PFSK-1 (cell line): ENCODE measurements at regions not wholly inside any gene's neighbourhood (a gene's known extent, or its start where the extent isn't known, plus 50 kb on each side); places are given as distances from the start of the nearest gene placed in this dataset.

Experiments used
- FOXP2 ChIP-seq: optimal IDR thresholded peaks from 2 replicates; pipeline ENCODE3; 2011; ENCODE audit warnings: borderline replicate concordance, control low read depth, inconsistent platforms; ENCODE audit not compliant: insufficient read depth; ENCODE audit errors: extremely low read length, extremely low read depth
- POLR2AphosphoS5 ChIP-seq: IDR thresholded peaks from 2 replicates; pipeline ENCODE4 v1.6.1; 2012; ENCODE audit warnings: low read depth, mild to moderate bottlenecking, control low read depth, low read length, moderate library complexity
- SIN3A ChIP-seq: IDR thresholded peaks from 2 replicates; pipeline ENCODE4 v1.6.1; 2012; ENCODE audit warnings: mild to moderate bottlenecking, low read length, moderate library complexity, borderline replicate concordance; ENCODE audit not compliant: insufficient read depth
- TAF1 ChIP-seq: IDR thresholded peaks from 2 replicates; pipeline ENCODE4 v1.6.1; 2012; ENCODE audit warnings: low read length, control low read depth, borderline replicate concordance; ENCODE audit not compliant: insufficient read depth
- TF ChIP-seq, protein P1 (sequence below), 2 experiments: IDR thresholded peaks; 2 replicates each; pipeline versions ENCODE4 v1.6.1 to v1.8.0; 2011 to 2012; ENCODE audit warnings: low read depth in 2 of 2, low read length in 2 of 2, control low read depth in 1 of 2, inconsistent platforms in 1 of 2, mild to moderate bottlenecking in 1 of 2, moderate library complexity in 1 of 2; ENCODE audit not compliant: insufficient read depth in 1 of 2

DNA sequence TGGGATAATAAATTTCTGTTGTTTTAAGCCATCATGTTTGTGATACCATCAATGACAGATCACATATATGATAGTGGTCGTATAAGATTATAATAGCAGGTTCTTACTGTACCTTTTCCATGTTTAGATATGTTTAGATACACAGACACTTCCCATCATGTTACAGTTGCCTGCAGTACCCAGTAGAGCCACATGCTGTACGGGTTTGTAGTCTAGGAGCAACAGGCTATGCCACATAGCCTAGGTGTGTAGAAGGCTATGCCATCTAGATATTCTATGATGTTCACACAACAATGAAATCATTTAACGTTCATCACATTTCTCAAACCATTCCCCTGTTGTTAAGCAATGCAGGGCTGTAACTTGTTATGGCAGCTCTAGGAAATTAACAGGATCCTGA, 132.9 kb upstream of the SH3BP4 start:
- TF ChIP-seq SIN3A (no peak), FOXP2 (no peak), POLR2AphosphoS5 (no peak)
- TF ChIP-seq, protein P1, sequence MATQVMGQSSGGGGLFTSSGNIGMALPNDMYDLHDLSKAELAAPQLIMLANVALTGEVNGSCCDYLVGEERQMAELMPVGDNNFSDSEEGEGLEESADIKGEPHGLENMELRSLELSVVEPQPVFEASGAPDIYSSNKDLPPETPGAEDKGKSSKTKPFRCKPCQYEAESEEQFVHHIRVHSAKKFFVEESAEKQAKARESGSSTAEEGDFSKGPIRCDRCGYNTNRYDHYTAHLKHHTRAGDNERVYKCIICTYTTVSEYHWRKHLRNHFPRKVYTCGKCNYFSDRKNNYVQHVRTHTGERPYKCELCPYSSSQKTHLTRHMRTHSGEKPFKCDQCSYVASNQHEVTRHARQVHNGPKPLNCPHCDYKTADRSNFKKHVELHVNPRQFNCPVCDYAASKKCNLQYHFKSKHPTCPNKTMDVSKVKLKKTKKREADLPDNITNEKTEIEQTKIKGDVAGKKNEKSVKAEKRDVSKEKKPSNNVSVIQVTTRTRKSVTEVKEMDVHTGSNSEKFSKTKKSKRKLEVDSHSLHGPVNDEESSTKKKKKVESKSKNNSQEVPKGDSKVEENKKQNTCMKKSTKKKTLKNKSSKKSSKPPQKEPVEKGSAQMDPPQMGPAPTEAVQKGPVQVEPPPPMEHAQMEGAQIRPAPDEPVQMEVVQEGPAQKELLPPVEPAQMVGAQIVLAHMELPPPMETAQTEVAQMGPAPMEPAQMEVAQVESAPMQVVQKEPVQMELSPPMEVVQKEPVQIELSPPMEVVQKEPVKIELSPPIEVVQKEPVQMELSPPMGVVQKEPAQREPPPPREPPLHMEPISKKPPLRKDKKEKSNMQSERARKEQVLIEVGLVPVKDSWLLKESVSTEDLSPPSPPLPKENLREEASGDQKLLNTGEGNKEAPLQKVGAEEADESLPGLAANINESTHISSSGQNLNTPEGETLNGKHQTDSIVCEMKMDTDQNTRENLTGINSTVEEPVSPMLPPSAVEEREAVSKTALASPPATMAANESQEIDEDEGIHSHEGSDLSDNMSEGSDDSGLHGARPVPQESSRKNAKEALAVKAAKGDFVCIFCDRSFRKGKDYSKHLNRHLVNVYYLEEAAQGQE (IDR thresholded peaks at IDR 0.05; ENCODE audit: insufficient read depth in 1 of 2, low read depth in 2 of 2, low read length in 2 of 2), result no peak

DNA sequence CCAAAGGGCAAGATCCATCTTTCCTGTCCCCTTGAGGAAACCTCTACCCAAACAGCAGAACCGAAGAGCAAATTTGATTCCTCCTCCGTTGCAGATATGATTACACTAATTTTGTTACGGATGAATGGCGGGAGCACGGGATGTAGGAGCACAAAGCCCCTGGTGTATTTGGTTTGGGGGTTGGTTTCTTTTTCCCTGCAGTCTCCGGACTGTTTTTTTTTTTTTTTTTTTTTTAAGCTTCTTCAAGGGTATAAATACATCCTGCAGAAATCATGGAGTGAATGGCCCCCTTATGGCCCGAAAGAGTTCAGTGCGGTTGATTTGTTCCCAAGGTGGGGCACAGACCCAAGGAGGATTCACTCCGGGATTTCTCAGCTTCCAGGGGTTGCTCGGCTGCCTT, 135.3 kb upstream of the SH3BP4 start:
- TF ChIP-seq TAF1, result no peak
- TF ChIP-seq POLR2AphosphoS5, result no peak
- no peak for TF ChIP-seq SIN3A
- TF ChIP-seq, protein P1 (IDR thresholded peaks at IDR 0.05; ENCODE audit: insufficient read depth in 1 of 2, low read depth in 2 of 2, low read length in 2 of 2), result no peak
- TF ChIP-seq FOXP2, result no peak

DNA sequence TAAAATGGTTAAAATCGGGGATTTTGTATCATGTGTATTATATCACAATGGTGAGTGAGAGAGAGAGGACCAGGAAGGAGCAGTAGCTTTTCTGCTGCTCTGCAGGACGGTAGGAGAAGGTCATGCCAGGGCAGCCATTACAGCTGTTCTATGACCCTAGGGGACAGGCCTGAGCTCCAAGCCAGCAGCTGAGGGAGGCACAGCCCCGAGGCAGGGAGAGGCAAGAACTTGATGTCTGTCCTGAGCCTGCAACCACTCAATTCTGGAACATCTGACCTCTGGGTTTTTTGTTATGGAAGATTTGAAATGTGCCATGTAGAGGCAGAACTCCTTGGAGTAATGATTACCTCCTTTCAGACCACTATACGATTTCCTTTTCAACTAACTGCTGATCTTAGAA, 135.8 kb upstream of the SH3BP4 start:
- TF ChIP-seq FOXP2 (no peak), SIN3A (no peak), POLR2AphosphoS5 (no peak), TAF1 (no peak)
- TF ChIP-seq, protein P1 (IDR thresholded peaks at IDR 0.05; ENCODE audit: insufficient read depth in 1 of 2, low read depth in 2 of 2, low read length in 2 of 2), result no peak

GRCh38 chr2:234814374-234814773, 137.4 kb upstream of the SH3BP4 start:
- TF ChIP-seq SIN3A, result no peak
- TF ChIP-seq FOXP2, result no peak
- TF ChIP-seq POLR2AphosphoS5, result no peak
- TF ChIP-seq, protein P1 (IDR thresholded peaks at IDR 0.05; ENCODE audit: insufficient read depth in 1 of 2, low read depth in 2 of 2, low read length in 2 of 2), result no peak
- TF ChIP-seq TAF1, result no peak

DNA sequence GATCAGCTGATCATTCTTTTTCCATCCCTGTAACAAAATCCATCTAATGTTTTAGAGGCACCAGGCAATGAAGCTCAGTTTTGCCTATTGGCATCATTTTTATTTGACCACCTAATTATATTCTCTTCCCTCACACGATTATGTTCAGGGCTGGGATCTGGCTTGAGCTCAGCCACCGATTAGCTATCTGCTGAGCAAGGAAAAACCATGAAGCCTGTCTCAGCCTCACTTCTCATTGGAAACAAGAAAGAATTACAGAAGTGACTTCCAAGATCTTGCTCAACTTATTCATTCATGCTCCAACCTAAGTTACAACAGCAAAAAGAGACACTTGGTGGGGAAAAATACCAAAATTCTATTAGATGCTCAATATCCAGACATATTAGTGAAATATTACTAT, 139.0 kb upstream of the SH3BP4 start:
- TF ChIP-seq FOXP2 (no peak), SIN3A (no peak), TAF1 (no peak), POLR2AphosphoS5 (no peak)
- TF ChIP-seq, protein P1 (IDR thresholded peaks at IDR 0.05; ENCODE audit: insufficient read depth in 1 of 2, low read depth in 2 of 2, low read length in 2 of 2), result no peak
